ENCODE measurements at regions not wholly inside any gene's neighbourhood (a gene's known extent, or its start where the extent isn't known, plus 50 kb on each side); places are given as distances from the start of the nearest gene placed in this dataset.

DNA sequence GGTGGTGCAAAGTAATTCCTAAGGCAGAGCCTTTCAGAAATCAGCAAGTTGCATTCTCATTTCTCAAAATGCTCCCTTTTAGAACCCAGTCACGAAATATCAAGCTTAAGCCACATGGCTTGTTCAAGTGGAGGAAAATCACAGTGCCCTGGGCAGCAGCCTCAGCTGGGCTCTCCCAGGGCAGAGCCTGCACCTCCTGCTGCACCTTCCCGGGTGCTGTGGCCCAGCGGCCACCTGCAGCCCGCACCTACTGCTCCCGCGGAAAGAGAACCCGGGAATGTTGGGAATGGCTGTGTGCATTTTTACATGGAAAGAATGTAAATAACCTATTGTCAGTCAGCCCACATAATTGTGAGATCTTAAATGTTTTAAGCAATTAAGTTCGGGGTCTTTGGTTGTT, 396.5 kb upstream of the VSTM2A start:
- no peak overlapping the region for H3K4me3 ChIP-seq (ENCODE audit: low read depth, low read length)
- TF ChIP-seq, protein P1, sequence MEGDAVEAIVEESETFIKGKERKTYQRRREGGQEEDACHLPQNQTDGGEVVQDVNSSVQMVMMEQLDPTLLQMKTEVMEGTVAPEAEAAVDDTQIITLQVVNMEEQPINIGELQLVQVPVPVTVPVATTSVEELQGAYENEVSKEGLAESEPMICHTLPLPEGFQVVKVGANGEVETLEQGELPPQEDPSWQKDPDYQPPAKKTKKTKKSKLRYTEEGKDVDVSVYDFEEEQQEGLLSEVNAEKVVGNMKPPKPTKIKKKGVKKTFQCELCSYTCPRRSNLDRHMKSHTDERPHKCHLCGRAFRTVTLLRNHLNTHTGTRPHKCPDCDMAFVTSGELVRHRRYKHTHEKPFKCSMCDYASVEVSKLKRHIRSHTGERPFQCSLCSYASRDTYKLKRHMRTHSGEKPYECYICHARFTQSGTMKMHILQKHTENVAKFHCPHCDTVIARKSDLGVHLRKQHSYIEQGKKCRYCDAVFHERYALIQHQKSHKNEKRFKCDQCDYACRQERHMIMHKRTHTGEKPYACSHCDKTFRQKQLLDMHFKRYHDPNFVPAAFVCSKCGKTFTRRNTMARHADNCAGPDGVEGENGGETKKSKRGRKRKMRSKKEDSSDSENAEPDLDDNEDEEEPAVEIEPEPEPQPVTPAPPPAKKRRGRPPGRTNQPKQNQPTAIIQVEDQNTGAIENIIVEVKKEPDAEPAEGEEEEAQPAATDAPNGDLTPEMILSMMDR (IDR thresholded peaks at IDR 0.05; ENCODE audit: insufficient read depth, low read depth, low read length) = no peak
- no peak for DNase-seq (ENCODE audit: low read depth)

DNA sequence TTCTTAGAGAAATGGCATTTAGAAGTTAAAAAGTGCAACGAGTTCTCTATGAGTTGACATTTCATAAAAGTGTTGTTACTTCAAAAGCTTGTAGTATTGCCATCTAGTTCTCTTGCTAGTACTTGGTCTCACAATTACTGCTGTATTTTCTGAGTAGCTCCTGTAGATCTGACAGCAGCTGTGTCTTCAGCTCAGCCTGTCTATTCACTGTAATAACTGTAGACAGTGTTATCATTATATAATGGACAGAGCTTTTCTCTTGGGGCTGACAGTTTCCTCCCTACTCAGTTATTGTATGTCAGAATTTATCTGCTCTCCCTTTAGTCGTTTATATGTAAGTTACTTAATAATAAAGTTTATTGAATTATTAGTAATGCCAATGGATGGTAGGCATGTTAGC, 388.7 kb upstream of the VSTM2A start:
- TF ChIP-seq, protein P1 (IDR thresholded peaks at IDR 0.05; ENCODE audit: insufficient read depth, low read depth, low read length) = no peak
- no peak for DNase-seq (ENCODE audit: low read depth)
- H3K4me3 ChIP-seq (ENCODE audit: low read depth, low read length) = no peak overlapping the region

DNA sequence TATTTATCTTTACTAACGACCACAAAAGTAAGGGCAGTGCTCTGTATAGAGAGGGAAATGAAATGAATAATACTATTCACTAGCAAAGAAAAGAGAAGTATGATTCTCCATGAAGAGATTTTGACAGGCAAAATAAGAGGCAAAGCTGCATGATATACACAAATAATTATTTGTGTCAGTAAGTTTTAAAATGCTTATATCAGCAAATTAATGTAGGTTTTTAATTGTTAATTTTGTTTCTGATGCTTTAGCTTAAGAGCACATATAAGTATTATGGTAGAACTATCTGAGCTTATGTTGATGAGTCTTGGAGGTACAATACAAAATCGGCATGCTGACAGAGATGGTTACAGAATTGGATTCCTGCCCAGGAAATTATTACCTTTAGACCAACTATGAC, 383.1 kb upstream of the VSTM2A start:
- TF ChIP-seq, protein P1 (IDR thresholded peaks at IDR 0.05; ENCODE audit: insufficient read depth, low read depth, low read length) = no peak
- no peak overlapping the region for H3K4me3 ChIP-seq (ENCODE audit: low read depth, low read length)
- no peak for DNase-seq (ENCODE audit: low read depth)

DNA sequence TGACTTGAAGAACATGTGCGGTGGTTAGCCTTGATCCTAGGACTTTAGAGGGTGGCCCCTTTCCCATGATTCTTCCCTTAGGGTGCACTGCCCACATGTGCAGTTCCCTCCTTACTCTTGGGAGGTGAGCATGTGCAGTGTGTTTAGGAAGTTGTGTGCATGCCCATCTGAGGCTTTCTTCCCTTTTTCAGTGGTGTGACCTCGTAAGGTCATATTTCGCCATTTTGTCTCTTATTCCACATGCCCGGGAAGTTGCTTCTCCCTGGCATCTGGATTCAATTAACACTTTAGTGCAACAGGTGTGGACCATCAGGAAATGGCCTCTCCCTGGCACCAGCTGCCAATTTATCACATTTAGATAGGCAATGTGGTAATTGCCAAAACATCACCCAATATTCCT, 380.6 kb upstream of the VSTM2A start:
- TF ChIP-seq, protein P1 (IDR thresholded peaks at IDR 0.05; ENCODE audit: insufficient read depth, low read depth, low read length) = no peak
- no peak overlapping the region for H3K4me3 ChIP-seq (ENCODE audit: low read depth, low read length)
- DNase-seq (ENCODE audit: low read depth) = no peak

DNA sequence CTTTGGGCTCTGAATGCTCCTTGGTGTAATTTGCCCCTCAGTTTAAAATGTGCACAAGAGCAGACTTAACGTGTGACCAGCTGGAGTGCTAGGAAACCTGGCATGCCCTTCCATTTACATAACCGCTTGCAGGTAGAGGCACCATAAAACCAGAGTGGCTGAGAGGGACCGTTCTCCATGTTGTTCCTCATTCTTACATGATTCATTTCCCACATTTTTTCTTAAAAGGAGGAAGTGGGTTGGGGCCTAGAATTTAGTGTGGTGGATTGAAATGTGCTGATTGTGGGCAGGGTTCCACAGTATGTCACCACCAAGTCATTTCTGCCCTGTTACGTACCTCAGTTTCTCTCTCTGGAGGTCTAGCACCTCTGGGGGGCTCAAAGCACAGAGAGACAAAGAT, 375.8 kb upstream of the VSTM2A start:
- no peak overlapping the region for H3K4me3 ChIP-seq (ENCODE audit: low read depth, low read length)
- DNase-seq (ENCODE audit: low read depth) = no peak
- TF ChIP-seq, protein P1 (IDR thresholded peaks at IDR 0.05; ENCODE audit: insufficient read depth, low read depth, low read length) = no peak

DNA sequence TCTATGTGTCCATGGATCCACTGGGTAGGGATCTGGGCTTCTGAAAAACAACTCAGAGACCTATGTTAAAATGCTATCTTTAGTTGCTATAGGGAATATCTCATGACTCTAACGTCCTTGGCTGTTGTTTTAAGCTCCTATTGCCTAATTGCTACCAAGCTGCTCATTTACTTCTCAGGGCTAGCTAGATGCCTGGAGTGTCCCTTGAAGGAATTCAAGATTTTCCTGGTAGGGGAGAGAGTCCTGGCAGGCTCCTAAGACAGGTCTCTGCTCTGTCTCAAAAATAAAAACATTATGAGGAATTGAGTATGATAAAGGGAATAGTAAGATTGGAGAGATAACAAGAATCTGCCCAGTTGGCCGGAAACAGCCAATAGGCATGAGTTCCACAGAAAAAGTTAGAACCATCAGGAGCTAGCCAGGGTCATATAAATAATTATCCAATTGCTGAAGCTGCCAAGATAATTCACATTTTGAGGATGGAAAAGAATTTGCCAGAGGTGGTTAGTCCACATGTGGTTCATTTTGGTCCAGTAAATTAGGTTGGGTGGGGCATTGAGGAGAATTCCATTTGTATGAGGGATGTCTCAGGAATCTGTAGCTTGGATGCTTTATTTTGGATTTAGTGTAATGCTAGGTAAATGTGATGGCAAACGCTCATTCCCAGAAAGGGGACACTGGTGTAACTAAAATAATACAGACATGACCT, 362.7 kb upstream of the VSTM2A start:
- no peak overlapping the region for H3K4me3 ChIP-seq (ENCODE audit: low read depth, low read length)
- no peak for DNase-seq (ENCODE audit: low read depth)
- TF ChIP-seq, protein P1 (IDR thresholded peaks at IDR 0.05; ENCODE audit: insufficient read depth, low read depth, low read length) = no peak

DNA sequence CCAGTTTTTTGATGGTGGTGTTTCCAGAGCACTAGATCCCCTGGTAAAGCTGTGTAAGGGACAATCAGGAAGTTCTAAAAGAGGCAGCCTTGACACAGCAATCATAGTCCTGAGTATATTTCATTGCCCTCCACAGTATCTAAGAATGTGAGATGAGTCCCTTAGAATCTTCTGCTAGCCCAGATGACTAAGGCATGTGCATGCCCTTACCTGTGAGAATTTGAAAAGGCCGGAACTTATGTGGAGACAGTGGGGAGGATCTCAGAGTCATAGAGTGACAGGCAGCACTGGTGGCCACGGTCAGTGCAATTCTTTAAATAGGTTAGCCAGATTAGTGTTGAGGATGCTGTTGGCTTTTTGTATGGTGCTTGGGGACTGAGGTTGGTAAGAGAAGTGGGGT, 361.4 kb upstream of the VSTM2A start:
- H3K4me3 ChIP-seq (ENCODE audit: low read depth, low read length) = no peak overlapping the region
- DNase-seq (ENCODE audit: low read depth) = no peak
- TF ChIP-seq, protein P1 (IDR thresholded peaks at IDR 0.05; ENCODE audit: insufficient read depth, low read depth, low read length) = no peak
